Spleen (tissue), 11 donors: ENCODE measurements at regions not wholly inside any gene's neighbourhood (a gene's known extent, or its start where the extent isn't known, plus 50 kb on each side); places are given as distances from the start of the nearest gene placed in this dataset.

Experiments used
- DNase-seq: peaks from one replicate; pipeline ENCODE4 v3.0.0-alpha.2; 2020
- H3K27ac ChIP-seq, 8 donors: fragments of 200-600 bp; sonication (generic) in 7 of 8; 1 replicate in 4 of 8; 2 replicates in 4 of 8; pipeline versions ENCODE4 v1.5.0 to v1.8.0; 2016 to 2021; ENCODE audit warnings: inconsistent platforms in 4 of 8, mild to moderate bottlenecking in 4 of 8, moderate library complexity in 1 of 8
- H3K27me3 ChIP-seq, 7 donors: fragments of 200-600 bp; sonication (generic) in 6 of 7; replicated peaks in 1 of 7; 1 replicate in 4 of 7; 2 replicates in 3 of 7; pipeline versions ENCODE4 v1.5.0 to v1.8.0; 2016 to 2021; ENCODE audit warnings: inconsistent platforms in 3 of 7, mild to moderate bottlenecking in 1 of 7
- H3K36me3 ChIP-seq, 6 donors: fragments of 200-600 bp; sonication (generic) in 5 of 6; 1 replicate in 4 of 6; 2 replicates in 2 of 6; pipeline versions ENCODE4 v1.5.0 to v1.8.0; 2016 to 2021; ENCODE audit warnings: inconsistent platforms in 2 of 6
- H3K4me1 ChIP-seq, 6 donors: fragments of 200-600 bp; sonication (generic) in 5 of 6; 1 replicate in 3 of 6; 2 replicates in 3 of 6; pipeline versions ENCODE4 v1.5.0 to v1.8.0; 2016 to 2021; ENCODE audit warnings: inconsistent platforms in 3 of 6
- H3K4me3 ChIP-seq, 8 donors: fragments of 200-600 bp; sonication (generic) in 7 of 8; 1 replicate in 4 of 8; 2 replicates in 4 of 8; pipeline versions ENCODE4 v1.5.0 to v1.8.0; 2016 to 2021; ENCODE audit warnings: inconsistent platforms in 4 of 8, mild to moderate bottlenecking in 4 of 8, moderate library complexity in 2 of 8
- H3K9me3 ChIP-seq, 8 donors: fragments of 200-600 bp; sonication (generic) in 7 of 8; 1 replicate in 4 of 8; 2 replicates in 4 of 8; pipeline versions ENCODE4 v1.5.0 to v1.8.0; 2016 to 2021; ENCODE audit warnings: inconsistent platforms in 4 of 8
- POLR2A ChIP-seq, 3 donors: fragments of 450-650 bp; IDR thresholded peaks; one replicate each; pipeline ENCODE4 v1.5.1; 2017; ENCODE audit warnings: antibody characterized with exemption in 3 of 3, mild to moderate bottlenecking in 1 of 3
- POLR2AphosphoS5 ChIP-seq, 3 donors: sonication (generic); formaldehyde crosslinking; IDR thresholded peaks; one replicate each; pipeline ENCODE4 v1.5.1; 2017; ENCODE audit warnings: antibody characterized with exemption in 3 of 3
- WGBS, 5 donors: extraction: QIAGEN DNeasy Blood & Tissue Kit in 3 of 5; methylation state at CpG; one replicate each; pipeline versions ENCODE4 v1.1.5 to v1.1.7; 2013 to 2018; 5-methylcytosine and 5-hydroxymethylcytosine counted together
- intact Hi-C: fragments of 100-400 bp; cut with DNase I; formaldehyde crosslinking; loops from one replicate; pipeline ENCODE4 v1.15.0; 2023; ENCODE audit warnings: low total_unique reads
- TF ChIP-seq, protein P1 (sequence below), 11 experiments: fragments of 200-600 bp in 7 of 11; fragments of 450-650 bp in 4 of 11; sonication (generic) in 4 of 11; IDR thresholded peaks in 8 of 11; conservative IDR thresholded peaks in 3 of 11; 1 replicate in 7 of 11; 2 replicates in 4 of 11; pipeline versions ENCODE4 v1.4.0 to v1.8.0; 2016 to 2021; ENCODE audit warnings: antibody characterized with exemption in 11 of 11, inconsistent platforms in 4 of 11, mild to moderate bottlenecking in 1 of 11
- donor health status: healthy with polysubstance abuse.
- donor health status: DM: no; HTN: no; CAD: no; lungs with moderate emphysema.
- donor health status: DM: no; HTN: no; CAD: no.
- donor health status: Bipolar disorder and iron deficiency.
- donor health status: healthy.
- donor health status: DM: no; HTN: no; CAD: no.
- donor health status: DM: yes; HTN: yes; CAD: no.

DNA sequence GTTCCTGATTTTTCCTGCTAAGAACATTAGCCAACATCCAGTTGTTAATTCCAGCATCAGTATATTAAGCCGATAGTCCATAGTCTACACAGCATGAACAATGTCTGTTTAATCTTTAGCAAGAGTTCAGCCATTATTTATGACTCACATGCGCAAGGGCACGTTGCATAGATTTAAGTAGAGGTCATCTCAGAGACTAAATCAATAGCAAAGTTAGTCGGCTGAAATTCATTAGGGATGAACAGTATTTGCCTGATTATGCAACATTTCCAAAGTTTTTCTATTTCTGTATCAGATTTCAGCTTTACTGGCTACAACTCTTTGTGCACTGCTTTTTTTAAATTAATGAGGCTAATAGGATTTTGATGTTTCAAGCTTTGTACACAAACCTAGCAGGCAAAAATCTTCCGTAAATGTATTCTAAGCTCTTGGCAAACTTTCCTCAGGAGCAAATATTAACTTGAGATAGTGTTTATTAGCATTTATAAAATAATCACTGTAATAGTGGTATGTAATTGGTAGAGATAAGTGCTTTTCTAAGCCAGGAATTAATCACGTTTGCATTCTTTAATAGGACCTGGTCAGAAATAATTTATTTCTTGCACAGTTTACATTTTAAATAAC is 578.7 kb upstream of the ID2 start:
- 89 to 93% (median 92%) methylated on average over 6 of the region's 6 CpGs for WGBS, 5 donors
- Histone ChIP-seq H3K27ac (no peak overlapping the region), H3K9me3 (no peaks in the 10 kb centered on the region), H3K36me3 (no peaks in the 10 kb centered on the region), H3K4me1 (peaks cover 0 to 7% (median 2%) of the 10 kb centered on the region in 6 donors), H3K27me3 (no peaks in the 10 kb centered on the region), H3K4me3 (no peak overlapping the region)
- intact Hi-C loops: no loop called here
- TF ChIP-seq, protein P1, sequence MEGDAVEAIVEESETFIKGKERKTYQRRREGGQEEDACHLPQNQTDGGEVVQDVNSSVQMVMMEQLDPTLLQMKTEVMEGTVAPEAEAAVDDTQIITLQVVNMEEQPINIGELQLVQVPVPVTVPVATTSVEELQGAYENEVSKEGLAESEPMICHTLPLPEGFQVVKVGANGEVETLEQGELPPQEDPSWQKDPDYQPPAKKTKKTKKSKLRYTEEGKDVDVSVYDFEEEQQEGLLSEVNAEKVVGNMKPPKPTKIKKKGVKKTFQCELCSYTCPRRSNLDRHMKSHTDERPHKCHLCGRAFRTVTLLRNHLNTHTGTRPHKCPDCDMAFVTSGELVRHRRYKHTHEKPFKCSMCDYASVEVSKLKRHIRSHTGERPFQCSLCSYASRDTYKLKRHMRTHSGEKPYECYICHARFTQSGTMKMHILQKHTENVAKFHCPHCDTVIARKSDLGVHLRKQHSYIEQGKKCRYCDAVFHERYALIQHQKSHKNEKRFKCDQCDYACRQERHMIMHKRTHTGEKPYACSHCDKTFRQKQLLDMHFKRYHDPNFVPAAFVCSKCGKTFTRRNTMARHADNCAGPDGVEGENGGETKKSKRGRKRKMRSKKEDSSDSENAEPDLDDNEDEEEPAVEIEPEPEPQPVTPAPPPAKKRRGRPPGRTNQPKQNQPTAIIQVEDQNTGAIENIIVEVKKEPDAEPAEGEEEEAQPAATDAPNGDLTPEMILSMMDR (IDR thresholded peaks at IDR 0.05 in 8 of 11, conservative IDR thresholded peaks at IDR 0.05 in 3 of 11): no peak
- TF ChIP-seq POLR2AphosphoS5 (IDR thresholded peaks at IDR 0.05) (no peak), POLR2A (IDR thresholded peaks at IDR 0.05) (no peak)
- DNase-seq: no peak

- 54 to 95% (median 65%) methylated on average over 1 of the region's 1 CpG for WGBS, 5 donors
Measured at GRCh38 chr2:8107150-8107549, 574.7 kb upstream of the ID2 start.

GRCh38 chr2:8107621-8108378 is 574.1 kb upstream of the ID2 start:
- no peak overlapping the region for H3K27ac ChIP-seq
- no peak overlapping the region for H3K4me3 ChIP-seq
- WGBS, 5 donors: 57 to 69% (median 61%) methylated on average over 5 of the region's 5 CpGs
- intact Hi-C loops: no loop called here
- DNase-seq: no peak
- no peaks in the 10 kb centered on the region for H3K36me3 ChIP-seq
- TF ChIP-seq POLR2A (IDR thresholded peaks at IDR 0.05) (no peak), POLR2AphosphoS5 (IDR thresholded peaks at IDR 0.05) (no peak)
- TF ChIP-seq, protein P1 (IDR thresholded peaks at IDR 0.05 in 8 of 11, conservative IDR thresholded peaks at IDR 0.05 in 3 of 11): no peak
- no peaks in the 10 kb centered on the region for H3K9me3 ChIP-seq
- peaks cover 0 to 7% (median 2%) of the 10 kb centered on the region in 6 donors for H3K4me1 ChIP-seq
- no peaks in the 10 kb centered on the region for H3K27me3 ChIP-seq

More at GRCh38 chr2:8107150-8107549, 574.7 kb upstream of the ID2 start:
- Histone ChIP-seq H3K27ac (no peak overlapping the region), H3K4me3 (no peak overlapping the region), H3K9me3 (no peaks in the 10 kb centered on the region), H3K36me3 (no peaks in the 10 kb centered on the region), H3K4me1 (peaks cover 0 to 7% (median 2%) of the 10 kb centered on the region in 6 donors), H3K27me3 (no peaks in the 10 kb centered on the region)
- intact Hi-C loops: no loop called here
- no peak for DNase-seq
- TF ChIP-seq POLR2A (IDR thresholded peaks at IDR 0.05): no peak
- TF ChIP-seq POLR2AphosphoS5 (IDR thresholded peaks at IDR 0.05): no peak
- TF ChIP-seq, protein P1 (IDR thresholded peaks at IDR 0.05 in 8 of 11, conservative IDR thresholded peaks at IDR 0.05 in 3 of 11): no peak

DNA sequence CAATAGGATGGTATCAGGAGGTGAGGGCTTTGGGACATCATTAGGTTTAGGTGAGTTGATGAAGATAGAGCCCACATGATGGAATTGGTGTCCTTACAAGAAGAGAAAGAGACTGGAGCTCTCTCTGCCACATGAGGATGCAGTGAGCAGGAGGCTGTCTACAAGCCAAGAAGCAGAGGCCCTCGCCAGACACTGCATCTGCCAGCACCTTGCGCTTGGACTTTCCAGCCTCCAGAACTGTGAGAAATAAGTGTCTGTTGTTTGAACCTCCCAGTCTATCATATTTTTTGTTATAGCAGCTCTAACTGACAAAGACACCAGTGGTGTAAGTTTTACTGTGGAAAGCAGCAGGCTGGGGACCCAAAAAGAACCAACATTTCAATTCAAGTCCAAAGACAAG is 571.1 kb upstream of the ID2 start:
- WGBS, 5 donors: 93 to 100% (median 98%) methylated on average over 2 of the region's 2 CpGs
- no peak for DNase-seq

More for the DNA sequence above, 571.1 kb upstream of the ID2 start:
- intact Hi-C loops: no loop called here
- Histone ChIP-seq H3K4me1 (peaks cover 0 to 7% (median 2%) of the 10 kb centered on the region in 6 donors), H3K27ac (no peak overlapping the region), H3K9me3 (no peaks in the 10 kb centered on the region), H3K4me3 (no peak overlapping the region), H3K36me3 (no peaks in the 10 kb centered on the region), H3K27me3 (peaks cover 0 to 4% (median 0%) of the 10 kb centered on the region in 7 donors)
- TF ChIP-seq, protein P1 (IDR thresholded peaks at IDR 0.05 in 8 of 11, conservative IDR thresholded peaks at IDR 0.05 in 3 of 11): no peak
- TF ChIP-seq POLR2A (IDR thresholded peaks at IDR 0.05) (no peak), POLR2AphosphoS5 (IDR thresholded peaks at IDR 0.05) (no peak)
